ENCODE measurements at regions not wholly inside any gene's neighbourhood (a gene's known extent, or its start where the extent isn't known, plus 50 kb on each side); places are given as distances from the start of the nearest gene placed in this dataset.
"Not testable (repeated sequence)": the region's sequence is repeated elsewhere in the genome, so short reads cannot be mapped to it uniquely, and the experiment has no call there.

- TF ChIP-seq CTCF (conservative IDR thresholded peaks at IDR 0.05; ENCODE audit: low read depth, low read length): no peak
- no peak overlapping the region for H3K4me3 ChIP-seq (ENCODE audit: low read length)
- no peak for DNase-seq (ENCODE audit: low read depth)
Measured at GRCh38 chr3:63739474-63739873, 79.6 kb upstream of the C3orf49 start.

GRCh38 chr3:63740116-63740515 lies 79.0 kb upstream of the C3orf49 start:
- TF ChIP-seq CTCF (conservative IDR thresholded peaks at IDR 0.05; ENCODE audit: low read depth, low read length): no peak
- H3K4me3 ChIP-seq (ENCODE audit: low read length): no peak overlapping the region
- DNase-seq (ENCODE audit: low read depth): no peak

- not testable (repeated sequence) for DNase-seq (ENCODE audit: low read depth); H3K4me3 ChIP-seq (ENCODE audit: low read length)
Measured at GRCh38 chr3:63744693-63745092, 74.4 kb upstream of the C3orf49 start.

- no peak for TF ChIP-seq CTCF (conservative IDR thresholded peaks at IDR 0.05; ENCODE audit: low read depth, low read length)
- DNase-seq (ENCODE audit: low read depth): no peak
- H3K4me3 ChIP-seq (ENCODE audit: low read length): no peak overlapping the region
Measured at GRCh38 chr3:63745757-63746156, 73.3 kb upstream of the C3orf49 start.

- no peak overlapping the region for H3K4me3 ChIP-seq (ENCODE audit: low read length)
- DNase-seq (ENCODE audit: low read depth): no peak
- no peak for TF ChIP-seq CTCF (conservative IDR thresholded peaks at IDR 0.05; ENCODE audit: low read depth, low read length)
Measured at GRCh38 chr3:63746211-63746610, 72.9 kb upstream of the C3orf49 start.

GRCh38 chr3:63751459-63751858 lies 67.6 kb upstream of the C3orf49 start:
- TF ChIP-seq CTCF (conservative IDR thresholded peaks at IDR 0.05; ENCODE audit: low read depth, low read length): no peak
- H3K4me3 ChIP-seq (ENCODE audit: low read length): no peak overlapping the region

GRCh38 chr3:63753567-63753966 lies 65.5 kb upstream of the C3orf49 start:
- H3K4me3 ChIP-seq (ENCODE audit: low read length): no peak overlapping the region
- DNase-seq (ENCODE audit: low read depth): no peak
- TF ChIP-seq CTCF (conservative IDR thresholded peaks at IDR 0.05; ENCODE audit: low read depth, low read length): no peak

More at GRCh38 chr3:63751459-63751858, 67.6 kb upstream of the C3orf49 start:
- no peak for DNase-seq (ENCODE audit: low read depth)

GRCh38 chr3:63753995-63754394 lies 65.1 kb upstream of the C3orf49 start:
- no peak overlapping the region for H3K4me3 ChIP-seq (ENCODE audit: low read length)
- no peak for DNase-seq (ENCODE audit: low read depth)
- no peak for TF ChIP-seq CTCF (conservative IDR thresholded peaks at IDR 0.05; ENCODE audit: low read depth, low read length)

All from retinal pigment epithelial cell (primary cell).